Gastrocnemius medialis (tissue), 4 donors: ENCODE measurements at regions not wholly inside any gene's neighbourhood (a gene's known extent, or its start where the extent isn't known, plus 50 kb on each side); places are given as distances from the start of the nearest gene placed in this dataset.

Experiments
- ATAC-seq, 2 donors: fragments of 150-250 bp; one replicate each; pipeline ENCODE4 v1.9.1; 2016
- DNase-seq, 2 donors: peaks; one replicate each; pipeline ENCODE4 v3.0.0-alpha.2; 2019
- H3K27ac ChIP-seq, 4 donors: fragments of 200-600 bp; sonication (generic); 1 replicate in 1 of 4; 2 replicates in 3 of 4; pipeline ENCODE4 v1.5.1; 2016 to 2018; ENCODE audit warnings: mild to moderate bottlenecking in 2 of 4, moderate library complexity in 1 of 4
- H3K27me3 ChIP-seq, 3 donors: fragments of 200-600 bp; sonication (generic) in 2 of 3; 1 replicate in 1 of 3; 2 replicates in 2 of 3; pipeline versions ENCODE4 v1.5.1 to v1.6.0; 2016 to 2019; ENCODE audit warnings: mild to moderate bottlenecking in 1 of 3, moderate library complexity in 1 of 3
- H3K36me3 ChIP-seq, 2 donors: fragments of 200-600 bp; sonication (generic) in 1 of 2; one replicate each; pipeline ENCODE4 v1.5.1; 2017 to 2018
- H3K4me1 ChIP-seq, 2 donors: fragments of 200-600 bp; sonication (generic) in 1 of 2; one replicate each; pipeline ENCODE4 v1.5.1; 2016 to 2017; ENCODE audit warnings: mild to moderate bottlenecking in 2 of 2
- H3K4me3 ChIP-seq, 4 donors: fragments of 200-600 bp; sonication (generic) in 3 of 4; 1 replicate in 1 of 4; 2 replicates in 3 of 4; pipeline ENCODE4 v1.5.1; 2016 to 2019; ENCODE audit warnings: mild to moderate bottlenecking in 2 of 4
- H3K9me3 ChIP-seq, 3 donors: fragments of 200-600 bp; sonication (generic) in 2 of 3; 1 replicate in 1 of 3; 2 replicates in 2 of 3; pipeline ENCODE4 v1.5.1; 2016 to 2019
- POLR2A ChIP-seq, 2 donors: fragments of 450-650 bp; IDR thresholded peaks; one replicate each; pipeline ENCODE4 v1.6.1; 2017; ENCODE audit warnings: antibody characterized with exemption in 2 of 2, mild to moderate bottlenecking in 2 of 2, moderate library complexity in 2 of 2
- in situ Hi-C, 4 donors: fragments of 200-750 bp; cut with MboI; loops; one replicate each; pipeline versions ENCODE4 v1.15.0 to v1.8.0; 2017; ENCODE audit warnings: low sequenced_read_pairs in 4 of 4
- intact Hi-C: fragments of 100-400 bp; cut with DNase I; formaldehyde crosslinking; loops from one replicate; pipeline ENCODE4 v1.15.1; 2023; ENCODE audit warnings: low total_unique reads
- TF ChIP-seq, protein P1 (sequence below), 5 experiments: fragments of 450-650 bp in 3 of 5; fragments of 200-600 bp in 2 of 5; sonication (generic) in 2 of 5; IDR thresholded peaks in 4 of 5; conservative IDR thresholded peaks in 1 of 5; 1 replicate in 4 of 5; 2 replicates in 1 of 5; pipeline ENCODE4 v1.5.1; 2016 to 2019; ENCODE audit warnings: antibody characterized with exemption in 5 of 5, mild to moderate bottlenecking in 3 of 5, moderate library complexity in 3 of 5

DNA sequence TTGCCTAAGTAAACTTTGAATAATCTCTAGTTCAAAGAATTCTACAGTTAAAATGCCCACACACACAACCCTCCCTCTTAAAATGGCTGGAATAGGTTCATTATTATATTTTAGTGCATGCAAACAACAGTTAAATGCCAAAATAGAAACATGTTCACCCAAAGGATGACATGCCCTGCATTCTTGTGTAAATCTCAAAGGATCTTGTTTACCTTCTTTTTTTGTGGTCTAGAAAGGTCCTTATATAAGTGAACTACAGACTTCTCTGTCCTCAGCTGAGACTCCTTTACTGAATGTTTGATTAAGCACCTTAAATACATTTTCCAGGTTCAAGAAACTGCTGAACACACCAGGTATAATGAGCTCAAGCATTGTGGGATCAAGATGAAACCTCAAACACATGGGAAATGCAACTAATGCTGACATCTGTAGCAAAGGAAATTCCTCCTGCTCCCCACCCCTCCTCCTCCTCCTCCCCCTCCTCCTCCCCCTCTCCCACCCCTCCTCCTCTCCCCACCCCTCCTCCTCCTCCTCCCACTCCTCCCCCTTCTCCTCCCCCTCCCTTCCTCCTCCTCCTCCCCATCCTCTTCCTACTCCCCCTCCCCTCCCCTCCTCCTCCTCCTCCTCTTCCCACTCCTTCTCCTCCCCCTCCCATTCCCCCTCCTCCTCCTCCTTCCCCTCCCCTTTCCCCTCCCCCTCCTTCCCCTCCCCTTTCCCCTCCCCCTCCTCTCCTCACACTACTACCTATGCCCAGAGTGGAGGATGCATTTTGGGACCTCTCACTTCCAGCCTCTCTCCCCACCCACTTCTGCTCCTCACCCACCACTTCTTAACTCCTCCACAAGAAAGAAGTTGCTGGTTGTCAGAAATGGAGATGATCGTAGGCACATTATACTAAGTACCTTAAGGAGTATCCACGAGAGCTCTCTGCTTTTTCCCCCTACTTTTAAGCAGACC, 233.9 kb downstream of the MRPL39 start:
- in situ Hi-C loops, result no loop called here
- H3K4me3 ChIP-seq, result no peak overlapping the region
- no peaks in the 10 kb centered on the region for H3K9me3 ChIP-seq
- TF ChIP-seq POLR2A (IDR thresholded peaks at IDR 0.05), result no peak
- H3K36me3 ChIP-seq, result no peaks in the 10 kb centered on the region
- no peaks in the 10 kb centered on the region for H3K4me1 ChIP-seq
- ATAC-seq (no peak), DNase-seq (no peak)
- intact Hi-C loops, result no loop called here
- H3K27ac ChIP-seq, result no peak overlapping the region
- H3K27me3 ChIP-seq, result no peaks in the 10 kb centered on the region

DNA sequence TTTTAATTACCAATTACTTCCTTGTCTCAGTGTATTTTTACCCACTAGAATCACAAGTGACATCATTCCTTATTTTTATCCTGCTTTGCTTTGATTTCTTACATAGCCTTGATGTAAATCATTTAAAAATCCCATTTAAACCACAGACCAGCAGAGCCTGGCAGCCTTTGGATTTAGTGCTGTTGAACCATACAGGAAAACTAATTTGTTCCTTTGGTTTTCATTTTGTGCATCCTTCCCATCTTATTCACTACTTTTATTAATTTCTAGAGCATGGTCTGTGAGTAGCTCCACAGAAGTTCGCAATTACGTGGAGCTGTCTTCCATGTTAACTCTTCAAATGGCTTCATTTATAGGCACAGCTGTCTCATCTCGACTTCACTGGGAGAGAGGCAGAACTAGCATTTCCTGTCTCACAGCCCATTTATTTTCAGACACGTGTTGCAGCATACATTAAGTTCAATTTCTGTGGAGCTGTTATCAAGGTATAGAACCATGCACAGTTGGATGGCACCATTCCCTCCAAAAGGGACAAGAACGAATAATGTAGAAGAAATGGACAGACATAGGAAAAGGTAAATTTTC, 235.3 kb downstream of the MRPL39 start:
- no peak for TF ChIP-seq POLR2A (IDR thresholded peaks at IDR 0.05)
- TF ChIP-seq, protein P1, sequence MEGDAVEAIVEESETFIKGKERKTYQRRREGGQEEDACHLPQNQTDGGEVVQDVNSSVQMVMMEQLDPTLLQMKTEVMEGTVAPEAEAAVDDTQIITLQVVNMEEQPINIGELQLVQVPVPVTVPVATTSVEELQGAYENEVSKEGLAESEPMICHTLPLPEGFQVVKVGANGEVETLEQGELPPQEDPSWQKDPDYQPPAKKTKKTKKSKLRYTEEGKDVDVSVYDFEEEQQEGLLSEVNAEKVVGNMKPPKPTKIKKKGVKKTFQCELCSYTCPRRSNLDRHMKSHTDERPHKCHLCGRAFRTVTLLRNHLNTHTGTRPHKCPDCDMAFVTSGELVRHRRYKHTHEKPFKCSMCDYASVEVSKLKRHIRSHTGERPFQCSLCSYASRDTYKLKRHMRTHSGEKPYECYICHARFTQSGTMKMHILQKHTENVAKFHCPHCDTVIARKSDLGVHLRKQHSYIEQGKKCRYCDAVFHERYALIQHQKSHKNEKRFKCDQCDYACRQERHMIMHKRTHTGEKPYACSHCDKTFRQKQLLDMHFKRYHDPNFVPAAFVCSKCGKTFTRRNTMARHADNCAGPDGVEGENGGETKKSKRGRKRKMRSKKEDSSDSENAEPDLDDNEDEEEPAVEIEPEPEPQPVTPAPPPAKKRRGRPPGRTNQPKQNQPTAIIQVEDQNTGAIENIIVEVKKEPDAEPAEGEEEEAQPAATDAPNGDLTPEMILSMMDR (IDR thresholded peaks at IDR 0.05 in 4 of 5, conservative IDR thresholded peaks at IDR 0.05 in 1 of 5), result no peak
- DNase-seq (no peak), ATAC-seq (no peak)
- H3K9me3 ChIP-seq, result no peaks in the 10 kb centered on the region
- no peaks in the 10 kb centered on the region for H3K36me3 ChIP-seq
- no peaks in the 10 kb centered on the region for H3K27me3 ChIP-seq
- no peaks in the 10 kb centered on the region for H3K4me1 ChIP-seq
- no peak overlapping the region for H3K27ac ChIP-seq
- no peak overlapping the region for H3K4me3 ChIP-seq
- in situ Hi-C loops (no loop called here), intact Hi-C loops (no loop called here)

- no peak overlapping the region for H3K4me3 ChIP-seq
- no peak overlapping the region for H3K27ac ChIP-seq
- no peak for DNase-seq
- ATAC-seq, result no peak
- H3K4me1 ChIP-seq, result no peaks in the 10 kb centered on the region
- intact Hi-C loops (no loop called here), in situ Hi-C loops (no loop called here)
- TF ChIP-seq POLR2A (IDR thresholded peaks at IDR 0.05), result no peak
- TF ChIP-seq, protein P1 (IDR thresholded peaks at IDR 0.05 in 4 of 5, conservative IDR thresholded peaks at IDR 0.05 in 1 of 5), result no peak
- no peaks in the 10 kb centered on the region for H3K9me3 ChIP-seq
- H3K27me3 ChIP-seq, result no peaks in the 10 kb centered on the region
- H3K36me3 ChIP-seq, result no peaks in the 10 kb centered on the region
Observed at GRCh38 chr21:25370311-25370744, 237.0 kb downstream of the MRPL39 start.

DNA sequence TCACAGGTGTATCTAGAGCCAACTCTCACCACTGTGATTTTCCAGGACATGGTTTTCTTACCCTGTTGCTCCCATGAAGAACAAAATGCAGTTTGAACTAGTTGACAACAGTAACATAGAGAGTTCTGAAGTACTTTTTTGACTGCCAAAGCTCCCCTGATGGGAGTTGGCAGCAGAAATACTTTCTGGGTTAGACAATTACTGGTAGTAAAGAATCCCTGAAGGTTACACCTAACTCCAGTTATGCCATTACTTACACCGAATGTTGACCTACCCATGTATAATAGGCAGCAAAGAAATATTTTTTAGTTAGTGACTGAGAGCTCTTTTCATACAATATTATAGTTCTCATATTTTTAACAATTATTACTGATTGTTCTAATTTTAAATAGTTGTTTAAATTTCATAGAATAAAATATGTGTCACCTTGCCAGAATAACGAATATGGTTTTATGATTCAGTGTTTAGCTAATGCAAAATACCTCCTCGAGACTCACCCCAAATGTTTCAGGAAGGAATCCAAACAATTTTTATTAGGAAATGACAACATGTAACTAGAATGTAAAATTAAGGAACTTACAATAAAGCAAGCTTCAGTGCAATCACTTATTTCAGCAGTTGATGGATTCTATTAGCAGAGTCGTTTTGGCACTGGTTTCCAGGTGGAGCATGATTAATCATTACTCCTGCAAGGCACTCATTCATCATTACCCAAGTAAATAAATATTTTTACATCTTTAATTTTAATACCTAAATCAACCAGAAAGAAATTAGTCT, 237.6 kb downstream of the MRPL39 start:
- DNase-seq (no peak), ATAC-seq (no peak)
- intact Hi-C loops (no loop called here), in situ Hi-C loops (no loop called here)
- H3K27me3 ChIP-seq, result no peaks in the 10 kb centered on the region
- no peaks in the 10 kb centered on the region for H3K9me3 ChIP-seq
- H3K36me3 ChIP-seq, result no peaks in the 10 kb centered on the region
- TF ChIP-seq, protein P1 (IDR thresholded peaks at IDR 0.05 in 4 of 5, conservative IDR thresholded peaks at IDR 0.05 in 1 of 5), result no peak
- TF ChIP-seq POLR2A (IDR thresholded peaks at IDR 0.05), result no peak
- no peak overlapping the region for H3K4me3 ChIP-seq
- no peak overlapping the region for H3K27ac ChIP-seq
- H3K4me1 ChIP-seq, result no peaks in the 10 kb centered on the region

DNA sequence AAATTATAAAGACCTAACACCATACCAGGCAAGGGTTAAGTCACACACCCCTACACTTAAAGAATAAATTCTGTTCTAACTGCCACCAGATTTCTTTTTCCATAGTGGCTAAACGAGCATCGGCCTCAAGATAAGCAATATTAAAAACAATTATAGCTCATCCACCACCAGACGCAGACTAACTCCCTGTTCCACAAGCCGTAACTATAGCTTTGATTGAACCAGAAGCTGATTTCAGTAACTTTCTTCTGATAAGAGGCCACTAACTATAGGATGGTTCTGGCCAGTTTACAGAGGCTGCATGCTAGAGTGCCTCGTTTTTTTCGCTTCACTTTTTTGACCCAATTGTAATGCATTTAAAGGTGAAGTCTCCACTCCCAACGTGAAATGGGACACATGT, 238.8 kb downstream of the MRPL39 start:
- H3K4me3 ChIP-seq, result no peak overlapping the region
- in situ Hi-C loops (no loop called here), intact Hi-C loops (no loop called here)
- DNase-seq, result no peak
- H3K27me3 ChIP-seq, result no peaks in the 10 kb centered on the region
- ATAC-seq, result no peak
- H3K9me3 ChIP-seq, result no peaks in the 10 kb centered on the region
- no peaks in the 10 kb centered on the region for H3K36me3 ChIP-seq
- H3K4me1 ChIP-seq, result no peaks in the 10 kb centered on the region
- TF ChIP-seq POLR2A (IDR thresholded peaks at IDR 0.05), result no peak
- TF ChIP-seq, protein P1 (IDR thresholded peaks at IDR 0.05 in 4 of 5, conservative IDR thresholded peaks at IDR 0.05 in 1 of 5), result no peak
- no peak overlapping the region for H3K27ac ChIP-seq
